ENCODE measurements at regions not wholly inside any gene's neighbourhood (a gene's known extent, or its start where the extent isn't known, plus 50 kb on each side); places are given as distances from the start of the nearest gene placed in this dataset.

DNA sequence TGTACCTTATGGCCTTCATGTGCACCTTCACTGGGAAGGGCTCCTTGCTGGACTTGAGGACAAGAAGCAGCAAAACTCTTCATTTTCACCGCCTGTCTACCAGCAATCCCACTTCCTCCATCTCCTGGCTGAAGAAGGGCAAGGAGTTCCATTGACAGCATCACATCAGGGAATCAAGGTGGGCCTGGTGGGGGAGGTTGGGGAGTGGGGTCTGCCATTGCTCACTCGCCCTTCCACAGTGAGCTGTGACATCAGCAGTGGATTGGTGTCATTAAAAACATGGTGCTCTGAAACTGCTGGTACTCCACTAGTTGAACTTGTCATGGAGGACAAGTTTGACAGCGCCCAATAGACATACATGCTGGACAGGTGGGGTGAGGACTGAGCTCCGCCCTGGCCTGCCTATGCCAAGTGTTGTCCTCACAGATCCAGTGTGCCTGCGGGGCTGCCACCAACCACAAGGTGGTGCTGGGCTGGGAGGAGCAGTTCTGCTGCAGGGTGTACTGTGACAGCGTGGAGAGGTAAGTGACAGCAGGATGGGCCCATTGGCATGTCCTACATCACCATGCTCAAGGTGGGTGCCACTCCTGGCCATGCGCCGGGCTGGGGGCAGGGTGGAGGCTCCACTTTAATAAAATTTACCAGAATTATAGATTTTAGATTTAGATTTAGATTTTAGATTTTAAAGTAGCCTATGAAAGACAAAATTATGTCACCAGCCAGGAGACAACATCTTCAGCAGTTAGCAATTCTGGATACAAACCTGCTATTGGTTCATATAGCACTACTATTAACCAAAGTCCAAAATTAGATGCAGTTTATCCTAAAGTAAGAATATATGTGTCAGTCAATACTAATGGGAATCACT, 1729.1 kb downstream of the TP53TG3F start:
- TF ChIP-seq CTCF (IDR thresholded peaks at IDR 0.05; ENCODE audit: low read depth, low read length) (peak; percentile 82), POLR2A (IDR thresholded peaks at IDR 0.05; ENCODE audit: extremely low read depth, insufficient read length) (no peak)

Measured in NB4 (cell line).